Fibroblast of skin of left quadriceps (primary cell): ENCODE measurements at regions not wholly inside any gene's neighbourhood (a gene's known extent, or its start where the extent isn't known, plus 50 kb on each side); places are given as distances from the start of the nearest gene placed in this dataset.

Experiments
- DNase-seq, 2 experiments: peaks; one replicate each; pipeline ENCODE4 v3.0.0-alpha.2; 2013; ENCODE audit warnings: low read depth in 2 of 2

GRCh38 chr12:17809206-17809605 is 280.8 kb downstream of the RERGL start:
- DNase-seq = no peak

GRCh38 chr12:17802657-17803641 is 287.0 kb downstream of the RERGL start:
- no peak for DNase-seq

DNA sequence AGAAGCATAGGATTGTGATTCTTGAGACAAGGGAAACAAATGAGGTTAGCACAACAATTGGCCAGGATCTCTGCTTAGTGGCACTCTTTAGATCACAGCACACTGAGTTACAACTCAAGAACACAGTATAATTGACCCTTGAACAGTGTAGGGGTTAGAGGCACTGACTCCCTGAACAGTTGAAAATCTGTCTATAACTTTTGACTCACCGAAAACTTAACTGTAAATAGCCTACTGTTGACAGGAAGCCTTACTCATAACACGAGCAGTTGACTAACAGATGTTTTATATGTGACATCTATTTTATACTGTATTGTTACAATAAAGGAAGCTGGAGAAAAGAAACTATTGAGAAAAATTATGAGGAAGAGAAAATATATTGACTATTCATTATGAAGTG is 296.1 kb downstream of the RERGL start:
- no peak for DNase-seq

GRCh38 chr12:17778242-17778641 is 311.8 kb downstream of the RERGL start:
- DNase-seq = no peak

DNA sequence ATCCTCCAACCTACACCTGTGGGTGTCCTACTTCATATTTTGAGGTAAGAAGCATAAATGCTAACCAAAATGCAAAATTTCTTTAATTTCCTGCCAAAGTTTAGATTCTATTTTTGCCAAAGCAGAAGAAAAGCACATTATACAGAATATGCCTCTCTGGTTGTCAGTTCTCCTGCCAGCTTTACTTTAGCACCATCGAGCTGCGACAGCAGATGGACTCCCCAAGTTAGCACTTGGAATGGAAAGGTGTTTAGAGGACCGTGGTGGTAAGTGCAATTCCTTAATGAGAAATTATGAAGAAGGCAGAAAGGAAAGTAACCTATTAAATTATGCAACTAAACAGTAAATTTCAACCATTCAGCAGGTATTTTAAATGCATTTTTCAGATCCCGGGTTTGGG is 326.6 kb downstream of the RERGL start:
- no peak for DNase-seq

DNA sequence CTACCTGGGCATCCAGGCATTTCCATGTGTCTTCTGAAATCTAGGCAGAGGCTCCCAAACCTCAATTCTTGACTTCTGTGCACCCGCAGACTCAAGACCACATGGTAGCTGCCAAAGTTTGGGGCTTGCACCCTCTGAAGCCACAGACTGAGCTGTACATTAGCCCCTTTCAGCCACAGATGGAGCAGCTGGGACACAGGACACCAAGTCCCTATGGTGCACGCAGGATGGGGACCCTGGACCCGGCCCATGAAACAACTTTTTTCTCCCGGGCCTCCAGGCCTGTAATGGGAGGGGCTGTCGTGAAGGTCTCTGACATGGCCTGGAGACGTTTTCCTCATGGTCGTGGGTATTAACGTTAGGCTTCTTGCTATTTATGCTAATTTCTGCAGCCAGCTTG is 330.0 kb downstream of the RERGL start:
- DNase-seq = no peak
